ENCODE measurements at regions not wholly inside any gene's neighbourhood (a gene's known extent, or its start where the extent isn't known, plus 50 kb on each side); places are given as distances from the start of the nearest gene placed in this dataset.
"Not testable (repeated sequence)": the region's sequence is repeated elsewhere in the genome, so short reads cannot be mapped to it uniquely, and the experiment has no call there.

DNA sequence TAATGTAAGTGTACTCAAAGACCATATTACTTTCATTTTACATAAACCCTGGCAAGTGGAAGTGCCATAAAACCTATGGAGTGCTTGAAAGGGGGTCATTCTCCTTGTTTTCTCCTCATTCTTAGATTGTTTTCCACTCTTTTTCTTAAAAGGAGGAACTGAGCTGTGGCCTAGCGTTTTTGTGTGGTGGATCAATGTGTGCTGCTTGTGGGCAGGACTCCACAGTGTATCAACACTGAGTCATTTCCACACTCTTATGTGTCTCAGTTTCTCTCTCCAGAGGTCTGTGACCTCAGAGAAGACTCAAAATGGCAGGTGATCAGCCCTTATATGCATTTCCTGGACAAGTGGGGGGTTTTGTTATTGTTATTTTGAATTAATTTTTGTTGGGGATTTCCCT, 516.1 kb upstream of the CDH10 start:
- ATAC-seq = no peak

DNA sequence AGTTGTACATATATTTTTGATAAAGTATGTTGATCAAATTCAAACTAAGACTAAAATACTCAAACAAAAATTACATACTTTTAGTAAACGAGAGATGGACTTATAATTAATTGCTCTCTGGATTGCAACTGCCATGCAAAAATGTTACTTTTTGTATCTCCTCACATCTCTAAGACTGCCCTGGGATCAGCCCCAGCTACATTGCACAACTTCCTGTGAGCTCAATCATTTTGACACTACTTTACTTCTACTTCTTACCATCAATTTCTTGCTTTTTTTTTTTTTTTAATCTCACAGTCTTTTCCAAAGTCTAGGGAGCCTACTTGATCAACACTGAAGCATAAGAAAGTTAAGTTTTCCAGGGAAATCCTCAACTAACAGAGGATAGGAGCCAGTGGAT, 506.0 kb upstream of the CDH10 start:
- no peak for ATAC-seq

DNA sequence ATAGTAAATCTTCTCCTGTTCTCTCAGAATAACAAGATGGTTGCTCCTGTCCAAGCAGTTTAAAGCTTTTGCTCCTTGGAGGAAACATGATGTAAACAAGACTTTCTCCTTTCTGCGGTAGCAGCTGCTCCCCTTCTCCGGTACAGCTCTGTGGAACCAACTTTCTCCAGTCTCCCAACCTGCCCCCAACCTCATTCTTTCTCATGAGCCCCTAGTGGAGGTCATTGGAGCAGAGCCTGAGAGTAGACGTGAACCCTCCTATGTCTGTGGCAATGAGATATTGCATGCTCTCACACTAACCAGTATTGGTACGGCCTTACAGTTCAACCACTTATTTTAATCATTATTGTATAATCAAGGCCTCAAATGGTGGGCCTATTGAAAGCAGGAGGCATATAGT, 483.8 kb upstream of the CDH10 start:
- ATAC-seq = no peak

DNA sequence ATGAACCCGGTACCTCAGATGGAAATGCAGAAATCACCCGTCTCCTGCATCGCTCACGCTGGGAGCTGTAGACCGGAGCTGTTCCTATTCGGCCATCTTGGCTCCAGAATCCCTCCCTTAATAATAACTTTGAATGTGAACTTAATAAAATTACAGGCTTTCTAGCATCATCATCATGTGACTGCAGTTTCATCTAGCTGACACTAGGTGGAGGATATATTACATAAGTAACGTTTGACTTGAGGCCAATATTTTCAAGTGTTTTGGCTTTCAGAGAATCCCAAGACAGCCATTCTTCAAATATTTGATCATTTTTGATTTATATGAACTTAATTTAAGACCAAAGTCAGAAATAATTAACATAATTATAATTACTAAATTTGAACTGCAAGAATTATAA, 474.9 kb upstream of the CDH10 start:
- ATAC-seq = no peak

DNA sequence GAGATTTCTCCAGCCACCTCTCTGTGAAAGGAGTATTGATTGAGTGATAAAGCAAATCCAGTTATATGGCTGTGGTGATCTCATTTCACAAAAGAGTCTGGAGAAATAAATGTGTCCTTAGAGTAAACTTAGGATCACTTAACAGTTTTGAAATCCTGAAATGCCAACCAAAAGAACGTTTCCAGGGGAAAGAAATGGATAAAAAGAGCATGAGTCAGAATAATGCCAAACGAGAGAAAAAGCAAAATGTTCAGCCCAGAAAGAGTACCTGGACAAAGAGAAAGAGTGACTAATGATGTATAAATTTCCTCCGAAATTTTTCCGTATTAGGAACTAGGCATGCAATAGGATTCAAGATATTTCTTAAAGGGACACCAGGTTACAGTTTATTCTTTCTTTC, 463.1 kb upstream of the CDH10 start:
- no peak for ATAC-seq

DNA sequence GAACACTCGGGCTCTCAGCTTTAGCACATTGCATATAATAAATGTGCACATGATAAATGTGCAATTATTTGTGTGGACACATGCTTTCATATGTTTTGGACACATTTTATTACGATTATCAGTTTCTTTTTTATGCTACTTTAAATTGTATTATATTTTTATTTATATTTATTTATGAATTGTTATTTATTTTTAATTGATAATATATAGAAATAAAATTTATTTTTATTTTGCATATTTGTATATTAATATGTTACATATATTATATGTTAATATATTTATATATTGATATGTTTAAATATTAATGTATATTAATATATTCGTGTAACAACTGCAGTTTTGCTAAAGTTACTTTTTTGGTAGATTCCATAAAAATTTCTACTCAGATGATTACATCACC, 454.8 kb upstream of the CDH10 start:
- no peak for ATAC-seq

DNA sequence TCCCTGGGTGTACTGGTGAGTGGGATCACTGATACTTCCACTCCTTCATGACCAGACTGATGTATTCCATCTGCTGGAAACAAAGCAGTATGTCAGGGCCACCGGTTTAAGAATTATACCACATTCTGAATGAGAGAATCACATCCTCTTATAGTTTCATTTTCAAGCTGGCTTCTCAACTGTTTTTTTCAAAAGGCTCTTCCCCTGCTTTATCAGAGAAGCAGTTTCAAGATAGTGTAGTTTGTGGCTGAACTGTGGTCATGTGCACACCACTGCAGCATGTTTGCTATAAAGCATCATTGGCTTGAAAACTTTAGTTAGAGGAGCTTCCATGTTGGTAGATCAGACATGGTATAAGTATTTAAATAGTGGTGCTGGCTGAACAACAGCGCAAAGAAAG, 450.5 kb upstream of the CDH10 start:
- no peak for ATAC-seq

DNA sequence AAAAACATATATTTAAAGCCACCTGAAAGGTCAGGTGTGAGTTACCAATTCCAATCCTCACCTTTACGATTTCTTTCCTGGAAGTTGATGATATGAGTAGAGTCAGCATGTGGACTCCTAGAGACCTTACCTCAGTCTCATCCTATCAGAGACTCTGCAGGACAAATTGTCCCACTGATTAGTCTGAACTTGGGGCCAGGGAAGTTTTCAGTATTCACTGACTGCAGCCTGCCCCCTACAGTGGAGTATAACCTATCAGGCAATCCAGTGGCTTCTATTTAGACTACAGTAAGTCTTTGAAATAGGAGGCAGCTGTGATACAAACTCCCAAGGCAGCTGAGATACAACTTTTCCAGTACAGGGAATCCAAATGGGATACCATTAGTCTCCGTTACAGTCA, 449.4 kb upstream of the CDH10 start:
- no peak for ATAC-seq

DNA sequence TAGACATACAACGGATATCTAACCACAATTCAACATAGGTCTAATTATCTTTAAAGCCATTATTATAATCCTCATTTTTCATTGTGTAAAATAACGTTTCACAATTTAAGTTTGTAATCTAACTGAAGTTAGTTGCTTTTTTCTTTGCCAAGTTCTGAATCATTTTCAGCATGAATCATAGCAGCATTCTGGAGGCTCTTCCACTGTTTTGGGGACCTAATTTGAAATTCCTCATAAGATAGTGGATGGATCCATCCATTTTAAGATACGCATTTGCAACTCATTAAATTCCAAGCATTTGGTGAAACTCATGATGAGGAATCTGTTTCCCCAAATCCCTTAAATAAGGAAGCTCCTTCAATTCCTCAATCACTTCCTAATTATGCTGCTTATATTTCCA, 447.1 kb upstream of the CDH10 start:
- ATAC-seq = no peak

DNA sequence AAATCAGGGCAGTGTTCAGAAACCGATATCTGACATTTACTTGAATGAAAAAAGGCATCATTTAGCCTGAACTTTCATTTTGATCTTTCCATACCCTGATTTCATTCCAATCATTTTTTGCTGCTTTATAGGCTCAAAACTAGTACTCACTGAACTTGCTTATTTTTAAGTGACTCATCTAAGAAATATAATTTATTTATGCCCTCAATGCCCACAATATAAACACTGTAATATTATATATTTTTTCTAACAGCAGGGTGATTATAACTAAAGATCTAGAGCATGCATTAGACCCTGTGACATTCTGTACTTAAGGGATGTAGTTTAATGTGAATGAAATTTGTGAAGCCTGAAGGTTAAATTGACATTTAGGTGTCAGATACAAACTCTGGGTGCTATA, 446.1 kb upstream of the CDH10 start:
- ATAC-seq = no peak

DNA sequence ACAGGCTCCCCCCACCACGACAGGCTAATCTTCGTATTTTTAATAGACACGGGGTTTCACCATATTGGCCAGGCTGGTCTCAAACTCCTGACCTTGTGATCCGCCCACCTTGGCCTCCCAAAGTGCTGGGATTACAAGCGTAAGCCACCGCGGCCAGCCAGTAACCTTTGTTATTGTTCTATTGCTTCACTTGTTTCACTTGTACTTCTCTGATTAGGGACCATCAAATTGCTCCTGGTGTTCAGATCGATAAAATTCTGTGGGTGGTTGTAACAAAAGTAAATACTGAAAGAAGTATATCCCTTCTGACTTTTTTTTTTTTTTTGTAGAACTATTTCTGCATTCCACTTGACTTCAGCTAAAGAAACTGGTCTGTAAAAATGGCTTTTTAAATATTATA, 445.5 kb upstream of the CDH10 start:
- ATAC-seq = no peak

DNA sequence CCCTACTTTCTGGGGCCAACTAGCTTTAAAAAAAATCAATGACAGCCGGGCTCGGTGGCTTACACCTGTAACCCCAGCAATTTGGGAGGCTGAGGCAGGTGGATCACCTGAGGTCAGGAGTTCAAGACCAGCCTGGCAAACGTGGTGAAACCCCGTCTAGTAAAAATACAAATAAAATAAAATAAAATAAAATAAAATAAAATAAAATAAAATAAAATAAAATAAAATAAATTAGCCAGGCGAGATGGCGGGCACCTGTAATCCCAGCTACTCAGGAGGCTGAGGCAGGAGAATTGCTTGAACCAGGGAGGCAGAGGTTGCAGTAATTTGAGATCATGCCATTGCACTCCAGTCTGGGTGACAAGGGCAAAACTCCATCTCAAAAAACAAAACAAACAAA, 443.9 kb upstream of the CDH10 start:
- ATAC-seq = not testable (repeated sequence)

DNA sequence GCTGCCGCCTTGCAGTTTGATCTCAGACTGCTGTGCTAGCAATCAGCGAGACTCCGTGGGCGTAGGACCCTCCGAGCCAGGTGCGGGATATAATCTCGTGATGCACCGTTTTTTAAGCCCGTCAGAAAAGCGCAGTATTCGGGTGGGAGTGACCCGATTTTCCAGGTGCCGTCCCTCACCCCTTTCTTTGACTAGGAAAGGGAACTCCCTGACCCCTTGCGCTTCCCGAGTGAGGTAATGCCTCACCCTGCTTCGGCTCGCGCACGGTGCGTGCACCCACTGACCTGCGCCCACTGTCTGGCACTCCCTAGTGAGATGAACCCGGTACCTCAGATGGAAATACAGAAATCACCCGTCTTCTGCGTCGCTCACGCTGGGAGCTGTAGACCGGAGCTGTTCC, 438.5 kb upstream of the CDH10 start:
- ATAC-seq = not testable (repeated sequence)

DNA sequence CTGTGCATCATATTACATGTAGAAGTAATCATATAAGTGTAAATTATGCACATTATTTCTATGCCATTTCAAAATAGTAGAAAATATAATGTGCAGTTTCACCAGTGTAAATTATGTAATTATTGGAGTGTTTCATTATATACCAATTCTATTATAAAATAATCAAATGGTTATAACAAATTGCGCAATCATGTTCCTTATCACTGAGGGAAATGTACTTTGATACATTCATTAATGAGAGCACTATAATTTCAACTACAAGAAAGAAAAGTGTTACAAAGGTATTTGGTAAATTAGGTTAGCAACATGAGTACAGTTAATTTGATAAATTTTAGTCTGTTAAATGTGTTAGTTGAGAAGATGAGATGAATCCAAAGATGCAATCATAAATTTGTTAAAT, 421.5 kb upstream of the CDH10 start:
- no peak for ATAC-seq

DNA sequence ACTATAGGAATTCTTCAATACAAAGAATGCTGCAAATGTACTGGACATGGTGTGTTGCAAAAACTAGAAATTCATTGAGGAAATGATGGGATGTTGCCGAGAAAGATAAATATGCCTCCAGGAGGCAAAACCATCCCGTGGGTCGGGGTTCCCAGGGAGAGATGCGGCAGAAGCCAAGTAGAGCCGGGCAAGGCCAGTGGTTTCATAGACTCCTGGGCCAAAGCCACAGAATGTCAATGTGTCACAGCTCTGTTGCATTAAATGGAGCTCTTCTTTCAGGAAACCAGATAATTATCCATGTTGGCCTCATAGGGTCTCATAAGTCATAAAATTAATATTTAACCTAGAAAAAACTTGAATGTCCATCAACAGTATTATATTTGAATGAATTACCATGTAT, 419.5 kb upstream of the CDH10 start:
- no peak for ATAC-seq

DNA sequence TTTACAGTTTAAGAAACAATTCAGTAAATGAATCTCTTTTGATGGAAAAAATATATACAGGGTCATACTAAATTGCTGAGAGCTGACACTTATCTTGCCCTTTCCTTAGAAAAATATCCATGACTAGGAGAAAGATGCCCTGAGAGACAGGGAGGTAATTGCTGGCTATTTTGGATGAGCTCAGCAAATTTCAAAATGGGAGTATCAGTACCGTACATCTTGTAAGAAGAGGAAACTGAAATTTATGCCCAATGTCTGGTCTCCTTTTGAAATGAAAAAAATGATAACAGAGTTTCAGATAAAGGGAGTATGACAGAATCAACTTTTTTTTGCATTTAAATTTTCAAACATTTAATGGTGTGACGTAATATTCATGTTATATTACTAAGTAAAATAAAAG, 415.8 kb upstream of the CDH10 start:
- ATAC-seq = no peak

DNA sequence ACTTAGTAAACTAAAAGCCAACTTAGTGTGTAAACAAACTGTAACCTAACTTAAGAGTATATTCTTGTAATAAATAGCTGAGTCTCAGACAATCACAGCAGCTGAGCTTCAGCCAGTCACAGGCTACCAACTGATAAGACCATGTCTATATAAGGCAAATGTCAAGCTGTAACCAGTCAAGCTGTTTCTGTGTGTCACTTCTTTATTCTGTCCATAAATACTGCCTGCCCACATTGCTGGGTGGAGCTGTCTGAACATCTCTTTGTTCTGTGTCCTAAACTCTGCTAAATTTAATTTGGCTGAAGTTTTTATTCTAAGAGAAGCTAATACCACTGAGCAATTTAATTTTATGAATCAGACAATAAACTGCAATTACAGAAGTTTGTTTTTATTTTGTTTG, 412.1 kb upstream of the CDH10 start:
- no peak for ATAC-seq

DNA sequence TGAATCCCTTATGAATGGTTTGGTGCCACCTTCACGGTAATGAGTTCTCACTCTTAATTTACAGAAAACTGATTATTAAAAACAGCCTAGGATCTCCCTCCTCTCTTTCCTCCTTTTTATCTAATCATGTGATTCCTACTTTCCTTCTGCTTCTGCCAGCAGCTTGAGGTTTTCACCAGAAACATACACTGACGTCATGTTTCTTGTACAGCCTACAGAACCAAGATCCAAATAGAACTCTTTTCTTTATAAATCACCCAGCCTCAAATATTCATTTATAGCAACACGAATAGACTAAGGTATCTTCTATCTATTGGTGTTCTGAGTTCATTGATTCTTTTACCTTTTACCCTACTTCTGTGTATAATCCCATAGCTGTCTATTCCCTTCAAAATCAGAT, 388.9 kb upstream of the CDH10 start:
- ATAC-seq = no peak

DNA sequence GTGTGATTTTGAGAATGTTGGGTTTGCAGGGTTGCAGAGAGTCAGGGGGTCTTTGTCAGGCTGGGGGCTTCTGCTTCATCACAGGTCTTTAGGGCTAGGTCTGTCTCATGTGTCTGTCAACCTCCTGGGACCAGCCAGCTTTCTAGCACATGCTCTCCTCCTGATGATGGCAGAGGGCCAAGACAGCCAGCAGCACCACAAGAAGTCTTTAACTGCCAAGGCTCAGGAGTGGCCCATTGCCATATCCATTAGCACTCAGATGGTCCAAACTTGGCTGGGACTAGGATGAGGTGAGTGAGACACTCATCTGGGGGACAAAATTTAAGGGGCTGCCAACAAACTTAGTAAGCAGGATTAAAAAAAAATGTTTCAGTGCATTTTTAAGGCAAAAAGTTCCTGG, 384.2 kb upstream of the CDH10 start:
- ATAC-seq = no peak

DNA sequence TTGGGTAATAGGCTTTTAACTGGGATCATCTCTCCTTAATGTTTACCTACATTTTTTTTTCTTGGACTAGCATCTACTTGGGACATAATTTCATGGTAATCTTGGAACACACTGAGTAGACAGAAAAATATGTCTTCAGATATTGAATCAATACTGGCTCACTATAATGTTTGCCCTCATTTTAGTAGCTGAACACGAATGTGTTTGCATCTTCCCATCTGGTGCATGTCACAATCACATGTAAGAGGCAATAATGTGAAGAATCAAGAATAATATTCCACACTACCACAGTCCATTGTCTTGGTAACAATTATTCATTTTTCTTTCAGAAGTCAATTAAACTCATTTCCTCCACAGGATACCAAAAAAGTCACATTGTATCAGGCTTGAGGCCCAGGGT, 382.7 kb upstream of the CDH10 start:
- ATAC-seq = no peak

DNA sequence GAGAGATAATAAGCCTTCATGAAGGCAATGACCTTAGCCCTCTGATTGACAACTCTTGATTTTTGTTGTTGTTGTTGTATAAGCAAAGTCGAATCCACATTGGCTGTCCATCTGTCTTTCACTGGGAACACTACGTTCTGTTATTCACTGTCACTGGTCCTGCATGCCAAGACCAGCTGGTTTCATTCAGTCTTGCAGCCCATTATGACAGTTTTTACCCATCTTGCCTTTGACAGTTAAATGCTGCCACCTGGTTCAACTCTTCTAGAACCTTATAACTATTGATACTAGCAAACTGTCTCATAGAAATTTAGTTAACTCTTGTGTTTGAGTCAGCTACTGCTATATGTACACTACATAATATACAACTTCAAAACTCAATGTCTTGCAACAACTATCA, 382.3 kb upstream of the CDH10 start:
- ATAC-seq = no peak

DNA sequence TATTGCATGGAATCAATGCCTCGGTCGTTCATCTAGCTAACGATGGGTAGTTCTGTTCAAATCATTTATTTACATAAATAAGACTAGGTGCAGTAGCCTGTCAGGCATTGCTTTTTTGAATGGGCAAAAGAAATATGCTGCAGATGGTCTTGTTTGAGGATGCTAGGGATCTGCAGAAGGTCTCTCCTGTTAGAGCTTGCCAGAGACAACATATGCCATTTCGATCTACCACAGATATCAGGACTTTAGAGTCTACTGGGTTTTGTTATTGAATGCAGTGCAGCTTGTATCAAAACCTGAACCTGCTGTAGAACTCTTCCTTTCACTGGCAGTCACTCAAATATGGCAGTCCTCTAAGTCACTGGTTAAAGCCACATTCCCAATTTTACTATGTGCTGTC, 381.1 kb upstream of the CDH10 start:
- no peak for ATAC-seq

DNA sequence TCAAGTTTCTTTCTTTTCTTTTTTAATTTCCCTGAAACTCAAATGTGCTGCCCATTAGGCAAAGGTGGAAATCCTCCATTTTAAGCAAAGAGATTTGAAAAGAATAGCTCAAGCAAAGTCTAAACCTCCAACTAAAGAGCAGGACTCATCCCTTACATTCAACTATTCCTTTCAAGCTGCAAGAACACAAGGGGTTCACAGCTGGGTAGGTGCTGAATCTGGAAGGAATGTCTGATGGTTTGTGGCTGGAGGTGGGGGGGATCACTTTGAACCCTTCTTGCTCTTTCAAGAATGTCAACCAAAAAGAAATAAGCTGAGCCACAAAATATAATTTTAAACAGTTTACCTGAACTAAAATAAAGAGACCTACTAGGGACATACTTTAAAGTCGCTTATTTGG, 375.7 kb upstream of the CDH10 start:
- no peak for ATAC-seq

DNA sequence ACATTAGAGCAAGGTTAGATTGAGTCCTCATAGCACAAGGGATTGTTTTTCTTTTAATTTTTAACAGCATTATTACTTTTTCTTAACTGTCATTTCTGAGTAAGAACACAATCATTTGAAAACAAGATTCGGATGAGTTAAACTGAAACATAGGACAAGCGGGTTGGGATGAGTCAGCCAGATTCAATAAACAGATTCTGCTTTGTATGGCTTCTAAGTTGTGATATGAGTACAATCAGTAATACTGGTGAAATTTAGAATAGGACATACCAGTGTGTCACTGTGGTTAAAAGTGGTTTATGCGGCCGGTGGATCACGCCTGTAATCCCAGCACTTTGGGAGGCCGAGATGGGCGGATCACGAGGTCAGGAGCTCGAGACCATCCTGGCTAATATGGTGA, 364.3 kb upstream of the CDH10 start:
- no peak for ATAC-seq

DNA sequence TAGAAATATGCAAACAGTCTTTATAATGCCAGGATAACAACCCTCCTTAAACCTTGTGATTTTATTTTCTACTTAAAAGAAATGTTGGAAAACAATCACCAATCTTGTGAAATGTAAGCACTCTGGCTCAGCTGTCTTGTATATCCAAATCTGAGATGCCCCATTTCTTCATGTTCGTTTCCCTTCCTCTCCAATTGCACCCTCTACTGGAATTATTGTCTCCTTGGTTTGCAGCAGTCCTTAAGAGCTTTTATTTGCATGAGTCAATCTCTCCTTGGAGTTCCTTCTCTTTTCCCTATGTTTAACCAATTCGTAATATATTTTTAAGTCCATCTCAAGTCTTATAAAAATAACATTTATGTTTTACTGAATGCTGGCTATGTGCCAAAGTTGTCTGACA, 362.0 kb upstream of the CDH10 start:
- ATAC-seq = no peak

DNA sequence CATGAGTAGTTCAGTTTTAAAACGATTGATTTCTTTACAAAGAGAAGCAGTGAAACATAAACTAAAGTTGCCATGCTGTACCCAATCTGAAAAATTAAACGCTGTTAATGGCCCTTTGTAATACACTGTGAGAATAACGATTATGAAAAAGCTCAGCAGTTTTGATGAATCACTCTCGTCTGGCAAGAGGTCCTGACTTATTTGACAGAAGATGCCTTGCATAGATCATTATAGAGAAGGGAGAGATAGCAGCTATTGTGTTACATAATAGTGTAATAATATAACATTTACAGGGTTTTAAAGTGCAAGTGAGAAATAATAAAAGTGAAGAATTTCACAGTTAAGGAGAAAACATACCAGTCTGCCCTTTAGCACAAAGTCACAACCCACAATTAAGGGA, 361.5 kb upstream of the CDH10 start:
- ATAC-seq = no peak

Measured in activated CD4-positive, CD25-positive, alpha-beta regulatory T cell treated with anti-CD3 and anti-CD28 coated beads, Interleukin-2, amount 50 U/mL, for 24 hours (primary cell).